GM23338 (cell line): ENCODE measurements at regions not wholly inside any gene's neighbourhood (a gene's known extent, or its start where the extent isn't known, plus 50 kb on each side); places are given as distances from the start of the nearest gene placed in this dataset.

Experiments used
- ATAC-seq: fragments of 200-7000 bp; cut with Tn5 transposase; 3 replicates; pipeline ENCODE4 v1.9.1; 2020
- DNase-seq: peaks from one replicate; pipeline ENCODE4 v3.0.0-alpha.2; 2015; ENCODE audit warnings: low spot score
- H2AFZ ChIP-seq: fragments of 200-600 bp; sonication (generic); 2 replicates; pipeline ENCODE4 v1.8.0; 2016; ENCODE audit warnings: antibody characterized with exemption, mild to moderate bottlenecking, moderate library complexity
- H3F3A ChIP-seq: fragments of 200-600 bp; sonication (generic); replicated peaks from 2 replicates; pipeline ENCODE4 v1.8.0; 2017; ENCODE audit warnings: antibody characterized with exemption, mixed run types, low read depth
- H3K27ac ChIP-seq: fragments of 200-600 bp; sonication (generic); 2 replicates; pipeline ENCODE4 v1.6.1; 2016; ENCODE audit warnings: low read depth
- H3K27me3 ChIP-seq: fragments of 200-600 bp; sonication (generic); 2 replicates; pipeline ENCODE4 v1.8.0; 2016; ENCODE audit warnings: mild to moderate bottlenecking, mixed run types, moderate library complexity; ENCODE audit not compliant: insufficient read depth
- H3K36me3 ChIP-seq: fragments of 200-600 bp; sonication (generic); 2 replicates; pipeline ENCODE4 v1.8.0; 2016; ENCODE audit warnings: mild to moderate bottlenecking; ENCODE audit not compliant: insufficient read depth
- H3K4me1 ChIP-seq: fragments of 200-600 bp; sonication (generic); 2 replicates; pipeline ENCODE4 v1.8.0; 2016; ENCODE audit warnings: mild to moderate bottlenecking, moderate library complexity; ENCODE audit not compliant: insufficient read depth
- H3K4me2 ChIP-seq: fragments of 200-600 bp; sonication (generic); 2 replicates; pipeline ENCODE4 v1.7.1; 2017; ENCODE audit warnings: mixed run types
- H3K4me3 ChIP-seq: fragments of 200-600 bp; sonication (generic); 2 replicates; pipeline ENCODE4 v1.6.1; 2016; ENCODE audit warnings: mixed run types
- H3K79me2 ChIP-seq: fragments of 200-600 bp; sonication (generic); replicated peaks from 2 replicates; pipeline ENCODE4 v1.8.0; 2017; ENCODE audit warnings: mild to moderate bottlenecking; ENCODE audit not compliant: insufficient read depth
- H3K9me2 ChIP-seq: fragments of 200-600 bp; sonication (generic); 2 replicates; pipeline ENCODE4 v1.8.0; 2017; ENCODE audit not compliant: insufficient read depth
- H4K20me1 ChIP-seq: fragments of 200-600 bp; sonication (generic); replicated peaks from 2 replicates; pipeline ENCODE4 v1.8.0; 2017; ENCODE audit warnings: mild to moderate bottlenecking; ENCODE audit not compliant: insufficient read depth
- H3K27ac Mint-ChIP-seq: 2 replicates; pipeline ENCODE4 v1.8.0; 2020; ENCODE audit warnings: inconsistent platforms, mild to moderate bottlenecking, moderate library complexity, mixed read lengths
- H3K27me3 Mint-ChIP-seq: 3 replicates; pipeline ENCODE4 v1.8.0; 2022; ENCODE audit warnings: low read depth, mild to moderate bottlenecking, moderate library complexity, mixed read lengths, inconsistent platforms; ENCODE audit not compliant: insufficient read depth, poor library complexity
- H3K36me3 Mint-ChIP-seq: 3 replicates; pipeline ENCODE4 v1.8.0; 2021; ENCODE audit warnings: low read depth, mild to moderate bottlenecking, inconsistent platforms, moderate library complexity, mixed read lengths
- H3K4me1 Mint-ChIP-seq: 3 replicates; pipeline ENCODE4 v1.8.0; 2020; ENCODE audit warnings: mild to moderate bottlenecking, inconsistent platforms, mixed read lengths
- H3K4me3 Mint-ChIP-seq: 3 replicates; pipeline ENCODE4 v1.8.0; 2021; ENCODE audit warnings: moderate library complexity, mild to moderate bottlenecking, inconsistent platforms, mixed read lengths
- H3K9me3 Mint-ChIP-seq: 3 replicates; pipeline ENCODE4 v1.8.0; 2020; ENCODE audit warnings: moderate library complexity, mild to moderate bottlenecking, inconsistent platforms, mixed read lengths
- EZH2phosphoT487 ChIP-seq: fragments of 200-600 bp; sonication (generic); IDR thresholded peaks from one replicate; pipeline ENCODE4 v1.8.1; 2018; ENCODE audit warnings: antibody characterized with exemption; ENCODE audit not compliant: unreplicated experiment
- ZNF331 ChIP-seq: fragments of 250-450 bp; sonication (Bioruptor Pico); IDR thresholded peaks from 2 replicates; pipeline ENCODE4 v1.5.0; 2020; ENCODE audit warnings: low read depth, mild to moderate bottlenecking, moderate library complexity
- ZNF462 ChIP-seq: fragments of 250-450 bp; sonication (Bioruptor Pico); IDR thresholded peaks from 2 replicates; pipeline ENCODE4 v1.5.0; 2020; ENCODE audit warnings: mild to moderate bottlenecking, moderate library complexity
- TF ChIP-seq, protein P1 (sequence below): IDR thresholded peaks from one replicate; pipeline ENCODE4 v1.6.1; 2018; ENCODE audit warnings: antibody characterized with exemption; ENCODE audit not compliant: unreplicated experiment

- no peak for TF ChIP-seq ZNF462
- TF ChIP-seq, protein P1, sequence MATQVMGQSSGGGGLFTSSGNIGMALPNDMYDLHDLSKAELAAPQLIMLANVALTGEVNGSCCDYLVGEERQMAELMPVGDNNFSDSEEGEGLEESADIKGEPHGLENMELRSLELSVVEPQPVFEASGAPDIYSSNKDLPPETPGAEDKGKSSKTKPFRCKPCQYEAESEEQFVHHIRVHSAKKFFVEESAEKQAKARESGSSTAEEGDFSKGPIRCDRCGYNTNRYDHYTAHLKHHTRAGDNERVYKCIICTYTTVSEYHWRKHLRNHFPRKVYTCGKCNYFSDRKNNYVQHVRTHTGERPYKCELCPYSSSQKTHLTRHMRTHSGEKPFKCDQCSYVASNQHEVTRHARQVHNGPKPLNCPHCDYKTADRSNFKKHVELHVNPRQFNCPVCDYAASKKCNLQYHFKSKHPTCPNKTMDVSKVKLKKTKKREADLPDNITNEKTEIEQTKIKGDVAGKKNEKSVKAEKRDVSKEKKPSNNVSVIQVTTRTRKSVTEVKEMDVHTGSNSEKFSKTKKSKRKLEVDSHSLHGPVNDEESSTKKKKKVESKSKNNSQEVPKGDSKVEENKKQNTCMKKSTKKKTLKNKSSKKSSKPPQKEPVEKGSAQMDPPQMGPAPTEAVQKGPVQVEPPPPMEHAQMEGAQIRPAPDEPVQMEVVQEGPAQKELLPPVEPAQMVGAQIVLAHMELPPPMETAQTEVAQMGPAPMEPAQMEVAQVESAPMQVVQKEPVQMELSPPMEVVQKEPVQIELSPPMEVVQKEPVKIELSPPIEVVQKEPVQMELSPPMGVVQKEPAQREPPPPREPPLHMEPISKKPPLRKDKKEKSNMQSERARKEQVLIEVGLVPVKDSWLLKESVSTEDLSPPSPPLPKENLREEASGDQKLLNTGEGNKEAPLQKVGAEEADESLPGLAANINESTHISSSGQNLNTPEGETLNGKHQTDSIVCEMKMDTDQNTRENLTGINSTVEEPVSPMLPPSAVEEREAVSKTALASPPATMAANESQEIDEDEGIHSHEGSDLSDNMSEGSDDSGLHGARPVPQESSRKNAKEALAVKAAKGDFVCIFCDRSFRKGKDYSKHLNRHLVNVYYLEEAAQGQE, result no peak
Measured at GRCh38 chr2:220858101-220858500, 714.0 kb downstream of the EPHA4 start (continued).

GRCh38 chr2:220871909-220872308, 700.2 kb downstream of the EPHA4 start:
- no peak for ATAC-seq
- Histone ChIP-seq H4K20me1 (no peaks in the 10 kb centered on the region), H2AFZ (peak overlapping the region; percentile 43; the same call in 1 of the 2 replicates), H3K27me3 (no peaks in the 10 kb centered on the region), H3K79me2 (no peaks in the 10 kb centered on the region), H3K4me3 (no peak overlapping the region), H3F3A (no peaks in the 10 kb centered on the region), H3K9me2 (peaks cover 5% of the 10 kb centered on the region; the same call in 1 of the 2 replicates), H3K27ac (no peak overlapping the region), H3K4me2 (no peak overlapping the region), H3K4me1 (no peaks in the 10 kb centered on the region), H3K36me3 (no peaks in the 10 kb centered on the region)
- Mint-ChIP-seq H3K36me3 (no peaks in the 10 kb centered on the region; the same call in 2 of the 3 replicates), H3K4me1 (no peaks in the 10 kb centered on the region), H3K4me3 (no peak overlapping the region), H3K27ac (no peak overlapping the region), H3K27me3 (peaks cover 2% of the 10 kb centered on the region), H3K9me3 (no peaks in the 10 kb centered on the region; the same call in 2 of the 3 replicates)
- TF ChIP-seq ZNF331 (CRISPR knock-in tag) (no peak), EZH2phosphoT487 (no peak), ZNF462 (no peak)
- DNase-seq, result peak; percentile 30
